K562 (cell line): ENCODE measurements at regions not wholly inside any gene's neighbourhood (a gene's known extent, or its start where the extent isn't known, plus 50 kb on each side); places are given as distances from the start of the nearest gene placed in this dataset.
A peak's percentile ranks its signal among the peaks of the same experiment; 100 is the strongest.

Experiments
- ATAC-seq: fragments of 200-7000 bp; cut with Tn5 transposase; 3 replicates; pipeline ENCODE4 v1.9.1; 2020; ENCODE audit warnings: moderate library complexity
- BruUV-seq: library from RNA; stranded (reverse); fragments of 400-500 nt; replicated peaks from 2 replicates; lab custom pipeline; 2021; lab: Mats Ljungman, UMichigan
- CTCF ChIA-PET: fragments of 300-600 bp; formaldehyde crosslinking; extraction: SDS; loops from one replicate; lab custom pipeline; 2021; ENCODE audit warnings: low intra/inter-chr PET ratio; lab: Yijun Ruan, JAX
- POLR2A ChIA-PET: fragments of 300-600, 350-650 bp; sonication (Branson Sonifier 250); formaldehyde crosslinking; extraction: SDS; loops from one replicate; lab custom pipeline; 2021; ENCODE audit warnings: antibody characterized with exemption, inconsistent platforms; lab: Yijun Ruan, JAX
- DNase-seq, 4 experiments: peaks; one replicate each; pipeline versions ENCODE4 v3.0.0 to v3.0.0-alpha.2; 2011 to 2018; ENCODE audit warnings: low spot score in 3 of 4, mixed read lengths in 3 of 4; ENCODE audit errors: extremely low read depth in 1 of 4
- FAIRE-seq: peaks from 2 replicates; lab custom pipeline; 2011; peaks lifted over from hg19 to GRCh38; lab: Jason Lieb, UNC
- H2AFZ ChIP-seq: 2 replicates; pipeline ENCODE4 v1.6.0; 2011; ENCODE audit warnings: low read depth, low read length, control low read depth, inconsistent platforms
- H3K27ac ChIP-seq: fragments of 200-600 bp; 3 replicates; pipeline ENCODE4 v1.8.0; 2011; ENCODE audit warnings: low read depth, mild to moderate bottlenecking, control low read depth, inconsistent platforms, low read length, moderate library complexity, mixed read lengths; ENCODE audit errors: extremely low read depth
- H3K27me3 ChIP-seq, 2 experiments: fragments of 300-600 bp in 1 of 2; 2 replicates in 1 of 2; 3 replicates in 1 of 2; pipeline versions ENCODE4 v1.6.0 to v1.8.0; 2011; ENCODE audit warnings: inconsistent platforms in 2 of 2, low read length in 2 of 2, mild to moderate bottlenecking in 1 of 2, mixed read lengths in 1 of 2, moderate library complexity in 1 of 2; ENCODE audit not compliant: control insufficient read depth in 2 of 2, insufficient read depth in 2 of 2
- H3K36me3 ChIP-seq: fragments of 300-600 bp; 3 replicates; pipeline ENCODE4 v1.8.0; 2011; ENCODE audit warnings: mild to moderate bottlenecking, low read length, inconsistent platforms; ENCODE audit not compliant: control insufficient read depth, insufficient read depth
- H3K4me1 ChIP-seq, 2 experiments: fragments of 200-600 bp in 1 of 2; replicated peaks in 1 of 2; 2 replicates in 1 of 2; 3 replicates in 1 of 2; pipeline versions ENCODE4 v1.5.1 to v1.8.0; 2011; ENCODE audit warnings: inconsistent platforms in 2 of 2, low read length in 2 of 2, mild to moderate bottlenecking in 1 of 2, mixed read lengths in 1 of 2, moderate library complexity in 1 of 2; ENCODE audit not compliant: control insufficient read depth in 2 of 2, insufficient read depth in 2 of 2
- H3K4me2 ChIP-seq: 2 replicates; pipeline ENCODE4 v1.6.1; 2011; ENCODE audit warnings: low read length, control low read depth, inconsistent platforms, mixed read lengths; ENCODE audit not compliant: insufficient read depth
- H3K4me3 ChIP-seq: fragments of 200-600 bp; sonication (generic), shearing (Covaris generic); 2 replicates; pipeline ENCODE4 v1.5.1; 2016; ENCODE audit warnings: control low read depth, inconsistent platforms
- H3K79me2 ChIP-seq: fragments of 200-600 bp; 3 replicates; pipeline ENCODE4 v1.8.0; 2011; ENCODE audit warnings: low read length, inconsistent platforms; ENCODE audit not compliant: control insufficient read depth, insufficient read depth
- H3K9ac ChIP-seq, 2 experiments: 2 replicates each; pipeline versions ENCODE4 v1.6.0 to v1.6.1; 2011; ENCODE audit warnings: low read depth in 2 of 2, low read length in 2 of 2, control low read depth in 1 of 2, inconsistent platforms in 1 of 2, mild to moderate bottlenecking in 1 of 2, mixed read lengths in 1 of 2; ENCODE audit not compliant: insufficient read depth in 1 of 2
- H3K9me1 ChIP-seq: one replicate; pipeline ENCODE4 v1.6.0; 2011; ENCODE audit warnings: inconsistent platforms, mild to moderate bottlenecking, low read length, moderate library complexity; ENCODE audit not compliant: control insufficient read depth, insufficient read depth
- H3K9me3 ChIP-seq: replicated peaks from 2 replicates; pipeline ENCODE4 v1.5.1; 2011; ENCODE audit warnings: low read depth, low read length, inconsistent platforms; ENCODE audit not compliant: control insufficient read depth, insufficient read depth
- H4K20me1 ChIP-seq: replicated peaks from 2 replicates; pipeline ENCODE4 v1.6.1; 2011; ENCODE audit warnings: low read length, inconsistent platforms, mixed read lengths; ENCODE audit not compliant: control insufficient read depth, insufficient read depth
- CEBPG ChIP-seq, 3 experiments: fragments of 200-800 bp in 1 of 3; sonication (Bioruptor generic) in 1 of 3; sonication (generic) in 1 of 3; formaldehyde crosslinking in 1 of 3; IDR thresholded peaks in 2 of 3; conservative IDR thresholded peaks in 1 of 3; 2 replicates each; pipeline versions ENCODE4 v1.6.1 to v1.8.0; 2016 to 2022; ENCODE audit warnings: missing compliant biosample characterization in 2 of 3, missing genetic modification characterization in 2 of 3, mild to moderate bottlenecking in 1 of 3, missing genetic modification reagents in 1 of 3
- ELK1 ChIP-seq: sonication (generic); formaldehyde crosslinking; IDR thresholded peaks from 2 replicates; pipeline ENCODE4 v1.8.1; 2022; ENCODE audit warnings: missing genetic modification reagents
- FOXJ2 ChIP-seq: fragments of 200-800 bp; sonication (Bioruptor generic); IDR thresholded peaks from 2 replicates; pipeline ENCODE4 v1.6.1; 2016; ENCODE audit warnings: missing genetic modification characterization, missing compliant biosample characterization
- HCFC1 ChIP-seq: IDR thresholded peaks from 2 replicates; pipeline ENCODE4 v1.6.1; 2012; ENCODE audit warnings: low read depth, low read length, improper control_type of control experiment
- MAFG ChIP-seq: fragments of 450-650 bp; conservative IDR thresholded peaks from 2 replicates; pipeline ENCODE4 v1.6.1; 2016; ENCODE audit warnings: missing genetic modification characterization, missing compliant biosample characterization
- MAX ChIP-seq: sonication (generic); formaldehyde crosslinking; IDR thresholded peaks from 2 replicates; pipeline ENCODE4 v1.9.0; 2022; ENCODE audit warnings: mild to moderate bottlenecking, missing genetic modification reagents
- NBN ChIP-seq: fragments of 450-650 bp; IDR thresholded peaks from 2 replicates; pipeline ENCODE4 v1.6.1; 2016; ENCODE audit warnings: low read depth, mild to moderate bottlenecking
- PHB ChIP-seq: fragments of 250-450 bp; sonication (Bioruptor Pico); IDR thresholded peaks from 2 replicates; pipeline ENCODE4 v1.5.0; 2021
- SMARCC2 ChIP-seq: fragments of 450-650 bp; IDR thresholded peaks from 2 replicates; pipeline ENCODE4 v1.6.1; 2017; ENCODE audit warnings: antibody characterized with exemption, moderate library complexity, mild to moderate bottlenecking, low read depth
- TAF7 ChIP-seq: fragments of 450-650 bp; IDR thresholded peaks from 2 replicates; pipeline ENCODE4 v1.6.1; 2016; ENCODE audit warnings: missing genetic modification characterization, missing compliant biosample characterization
- ZNF324 ChIP-seq: fragments of 250-450 bp; sonication (Bioruptor Pico); IDR thresholded peaks from 2 replicates; pipeline ENCODE4 v1.4.0; 2020; ENCODE audit warnings: mild to moderate bottlenecking
- ZNF436 ChIP-seq: fragments of 250-450, 450-650 bp; sonication (Bioruptor Pico); formaldehyde crosslinking; IDR thresholded peaks from 2 replicates; pipeline ENCODE4 v1.7.0; 2020; ENCODE audit warnings: mild to moderate bottlenecking
- WGBS: fragments of 100-300 bp; shearing (Covaris generic); methylation state at CpG from one replicate; pipeline ENCODE4 v1.1.6; 2016; ENCODE audit warnings: low coverage, mixed read lengths; ENCODE audit not compliant: insufficient coverage; ENCODE audit errors: missing lambda C conversion rate; 5-methylcytosine and 5-hydroxymethylcytosine counted together
- in situ Hi-C: fragments of 300-500 bp; cut with MboI; formaldehyde crosslinking; loops from 4 replicates; pipeline ENCODE4 v1.15.0; 2018; ENCODE audit warnings: inconsistent platforms, mixed read lengths
- intact Hi-C: fragments of 100-400 bp; cut with micrococcal nuclease; formaldehyde crosslinking; loops from 2 replicates; pipeline ENCODE4 v1.14.2; 2022

DNA sequence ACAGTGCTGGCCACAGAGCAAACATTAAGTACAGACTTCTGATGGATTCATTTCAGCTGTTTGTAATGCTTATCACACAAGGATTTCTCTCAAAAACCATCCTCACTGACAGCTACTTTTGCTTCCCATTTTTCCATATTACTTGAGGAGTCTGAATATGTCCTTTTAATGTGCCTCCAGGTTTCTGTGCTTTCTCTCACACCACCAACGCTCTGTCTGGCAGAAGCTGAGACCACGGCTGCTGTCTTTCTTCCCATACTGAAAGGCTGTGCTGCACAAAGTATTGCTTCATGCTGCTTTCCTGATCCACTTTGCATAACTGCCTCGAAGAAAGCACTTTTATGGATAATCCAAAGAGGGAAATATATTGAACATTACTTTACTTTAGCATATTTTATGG lies 312.1 kb upstream of the ZEB2 start:
- H3K36me3 ChIP-seq = no peaks in the 10 kb centered on the region
- no peak for FAIRE-seq
- no peak overlapping the region for H3K27ac ChIP-seq
- H4K20me1 ChIP-seq = no peaks in the 10 kb centered on the region
- 51% methylated on average over 3 of the region's 3 CpGs for WGBS
- no TSS peak for BruUV-seq
- 0 out of 3 replicates have a peak, but pooled peaks have one; percentile 34 for ATAC-seq
- H3K9me1 ChIP-seq = no peaks in the 10 kb centered on the region
- H3K27me3 ChIP-seq = no peaks in the 10 kb centered on the region
- no peak overlapping the region for H3K4me3 ChIP-seq
- H2AFZ ChIP-seq = peak overlapping the region; percentile 51
- no peak overlapping the region for H3K9ac ChIP-seq
- no peaks in the 10 kb centered on the region for H3K9me3 ChIP-seq
- TF ChIP-seq TAF7 (tag) (no peak), CEBPG (CRISPR knock-in tag; IDR thresholded peaks at IDR 0.05) (no peak), CEBPG (tag; conservative IDR thresholded peaks at IDR 0.05 in 1 of 2, IDR thresholded peaks at IDR 0.05 in 1 of 2) (peak in 1 of 2 experiments; percentile 31; a peak in 1 of 4 replicates)
- peaks cover 0 to 11% of the 10 kb centered on the region in 2 experiments; a peak in 4 of 5 replicates for H3K4me1 ChIP-seq
- no peaks in the 10 kb centered on the region for H3K79me2 ChIP-seq
- DNase-seq = no peak
- in situ Hi-C loops (no loop called here), intact Hi-C loops (no loop called here)
- CTCF ChIA-PET = no interaction called here
- POLR2A ChIA-PET = interaction anchor here (0.9 to 1.6 kb wide), 2 partner anchors 9 to 15 kb away, joined by 4 to 5 read pairs; no protein-coding TSS in a partner anchor
- no peak overlapping the region for H3K4me2 ChIP-seq

- Histone ChIP-seq H3K9me1 (no peaks in the 10 kb centered on the region), H3K4me2 (no peak overlapping the region), H4K20me1 (no peaks in the 10 kb centered on the region), H2AFZ (no peak overlapping the region), H3K27ac (no peak overlapping the region), H3K27me3 (no peaks in the 10 kb centered on the region), H3K79me2 (no peaks in the 10 kb centered on the region), H3K9ac (no peak overlapping the region), H3K4me1 (peaks cover 0 to 11% of the 10 kb centered on the region in 2 experiments; a peak in 4 of 5 replicates), H3K36me3 (no peaks in the 10 kb centered on the region), H3K4me3 (no peak overlapping the region), H3K9me3 (no peaks in the 10 kb centered on the region)
- FAIRE-seq (no peak), ATAC-seq (no peak), DNase-seq (no peak)
- WGBS = 14% methylated on average over 3 of the region's 3 CpGs
- in situ Hi-C loops = no loop called here
- ChIA-PET CTCF (no interaction called here), POLR2A (interaction anchor here (0.6 kb wide), 1 partner anchor 235 kb away, joined by 6 read pairs; no protein-coding TSS in a partner anchor)
- intact Hi-C loops = no loop called here
- TF ChIP-seq MAFG = no peak
- TF ChIP-seq ELK1 (CRISPR knock-in tag) = no peak
- TF ChIP-seq ZNF436 (CRISPR knock-in tag) = no peak
- TF ChIP-seq HCFC1 = no peak
- TF ChIP-seq MAX (CRISPR knock-in tag) = no peak
- TF ChIP-seq FOXJ2 (tag) = no peak
- no peak for TF ChIP-seq ZNF324 (CRISPR knock-in tag)
- no peak for TF ChIP-seq PHB
- TF ChIP-seq NBN = no peak
- TF ChIP-seq TAF7 (tag) = no peak
- no peak for TF ChIP-seq SMARCC2
- TF ChIP-seq, all 486 proteins: peak for 0
- no TSS peak for BruUV-seq
These were observed 310.6 kb upstream of the ZEB2 start for GRCh38 chr2:144830543-144830942.
